Pancreas (tissue), 10 donors: ENCODE measurements at regions not wholly inside any gene's neighbourhood (a gene's known extent, or its start where the extent isn't known, plus 50 kb on each side); places are given as distances from the start of the nearest gene placed in this dataset.

Source experiments
- ATAC-seq, 4 donors: fragments of 200-7000 bp; cut with Tn5 transposase; one replicate each; pipeline versions ENCODE4 v1.8.0 to v1.9.1; 2020; ENCODE audit warnings: mild to moderate bottlenecking in 4 of 4, moderate library complexity in 4 of 4
- DNase-seq, 6 donors: peaks; one replicate each; pipeline ENCODE4 v3.0.0-alpha.2; 2020
- FAIRE-seq: peaks from 2 replicates; lab custom pipeline; 2012; peaks lifted over from hg19 to GRCh38; lab: Jason Lieb, UNC
- H3K27ac ChIP-seq, 4 donors: fragments of 200-600 bp; sonication (generic); 1 replicate in 3 of 4; 2 replicates in 1 of 4; pipeline versions ENCODE4 v1.5.0 to v1.8.0; 2020
- H3K27me3 ChIP-seq, 4 donors: fragments of 200-600 bp; one replicate each; pipeline ENCODE4 v1.8.0; 2021
- H3K36me3 ChIP-seq, 3 donors: fragments of 200-600 bp; sonication (generic) in 1 of 3; one replicate each; pipeline versions ENCODE4 v1.5.0 to v1.8.0; 2020 to 2021
- H3K4me1 ChIP-seq, 3 donors: fragments of 200-600 bp; one replicate each; pipeline ENCODE4 v1.8.0; 2021
- H3K4me3 ChIP-seq, 4 donors: fragments of 200-600 bp; sonication (generic) in 2 of 4; one replicate each; pipeline versions ENCODE4 v1.5.0 to v1.8.0; 2020 to 2021
- H3K9me3 ChIP-seq, 4 donors: fragments of 200-600 bp; one replicate each; pipeline ENCODE4 v1.8.0; 2021
- WGBS, 2 donors: extraction: QIAGEN DNeasy Blood & Tissue Kit; methylation state at CpG; one replicate each; pipeline ENCODE4 v1.1.7; 2013; 5-methylcytosine and 5-hydroxymethylcytosine counted together
- intact Hi-C, 3 donors: fragments of 100-400 bp; cut with DNase I; formaldehyde crosslinking; loops; one replicate each; pipeline versions ENCODE4 v1.11.1 to v1.14.2; 2022
- TF ChIP-seq, protein P1 (sequence below), 4 donors: fragments of 200-600 bp; sonication (generic) in 3 of 4; IDR thresholded peaks; one replicate each; pipeline versions ENCODE4 v1.5.0 to v1.8.0; 2021; ENCODE audit warnings: antibody characterized with exemption in 4 of 4
- donor health status: healthy with polysubstance abuse.
- donor health status: DM: no; HTN: no; CAD: no; lungs with moderate emphysema.
- donor health status: DM: no; HTN: no; CAD: no.
- donor health status: control.
- donor health status: control.
- donor health status: Bipolar disorder and iron deficiency.
- donor health status: DM: yes; HTN: yes; CAD: no.
- donor health status: DM: no; HTN: no; CAD: no.
- donor health status: DM: no; HTN: no; CAD: no.
- donor health status: DM: yes; HTN: yes; CAD: no.

DNA sequence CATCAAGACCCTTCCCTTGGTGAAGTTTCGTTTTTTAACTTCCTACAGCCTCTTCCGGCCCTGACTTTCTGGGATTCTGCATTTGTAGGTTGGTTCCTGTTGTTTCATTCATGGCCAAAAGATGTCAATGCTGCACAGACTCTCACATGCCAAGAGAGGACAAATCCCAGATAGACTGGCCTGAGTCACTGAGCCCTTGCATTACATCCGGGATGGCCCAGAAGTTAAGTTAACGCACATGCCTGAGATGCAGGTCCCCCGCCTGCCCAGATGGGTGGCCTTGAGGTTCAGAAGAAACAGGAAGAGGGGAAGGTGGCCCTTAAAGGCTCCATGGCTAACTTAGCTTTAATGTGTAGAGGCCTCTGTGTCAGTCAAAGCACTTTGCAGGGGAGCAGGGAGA, 51.6 kb upstream of the SRGAP3 start:
- Histone ChIP-seq H3K4me3 (no peak overlapping the region), H3K4me1 (no peaks in the 10 kb centered on the region), H3K9me3 (no peaks in the 10 kb centered on the region), H3K36me3 (no peaks in the 10 kb centered on the region), H3K27ac (no peak overlapping the region), H3K27me3 (no peaks in the 10 kb centered on the region)
- WGBS, 2 donors, result 82 to 84% methylated on average over 5 of the region's 5 CpGs
- no peak for FAIRE-seq
- TF ChIP-seq, protein P1, sequence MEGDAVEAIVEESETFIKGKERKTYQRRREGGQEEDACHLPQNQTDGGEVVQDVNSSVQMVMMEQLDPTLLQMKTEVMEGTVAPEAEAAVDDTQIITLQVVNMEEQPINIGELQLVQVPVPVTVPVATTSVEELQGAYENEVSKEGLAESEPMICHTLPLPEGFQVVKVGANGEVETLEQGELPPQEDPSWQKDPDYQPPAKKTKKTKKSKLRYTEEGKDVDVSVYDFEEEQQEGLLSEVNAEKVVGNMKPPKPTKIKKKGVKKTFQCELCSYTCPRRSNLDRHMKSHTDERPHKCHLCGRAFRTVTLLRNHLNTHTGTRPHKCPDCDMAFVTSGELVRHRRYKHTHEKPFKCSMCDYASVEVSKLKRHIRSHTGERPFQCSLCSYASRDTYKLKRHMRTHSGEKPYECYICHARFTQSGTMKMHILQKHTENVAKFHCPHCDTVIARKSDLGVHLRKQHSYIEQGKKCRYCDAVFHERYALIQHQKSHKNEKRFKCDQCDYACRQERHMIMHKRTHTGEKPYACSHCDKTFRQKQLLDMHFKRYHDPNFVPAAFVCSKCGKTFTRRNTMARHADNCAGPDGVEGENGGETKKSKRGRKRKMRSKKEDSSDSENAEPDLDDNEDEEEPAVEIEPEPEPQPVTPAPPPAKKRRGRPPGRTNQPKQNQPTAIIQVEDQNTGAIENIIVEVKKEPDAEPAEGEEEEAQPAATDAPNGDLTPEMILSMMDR (IDR thresholded peaks at IDR 0.05), result no peak
- intact Hi-C loops, result loop anchor here in 2 of 3 donors (5.0 kb wide), 3 partner anchors 314 to 334 kb away; no protein-coding TSS in a partner anchor
- no peak for ATAC-seq
- no peak for DNase-seq

DNA sequence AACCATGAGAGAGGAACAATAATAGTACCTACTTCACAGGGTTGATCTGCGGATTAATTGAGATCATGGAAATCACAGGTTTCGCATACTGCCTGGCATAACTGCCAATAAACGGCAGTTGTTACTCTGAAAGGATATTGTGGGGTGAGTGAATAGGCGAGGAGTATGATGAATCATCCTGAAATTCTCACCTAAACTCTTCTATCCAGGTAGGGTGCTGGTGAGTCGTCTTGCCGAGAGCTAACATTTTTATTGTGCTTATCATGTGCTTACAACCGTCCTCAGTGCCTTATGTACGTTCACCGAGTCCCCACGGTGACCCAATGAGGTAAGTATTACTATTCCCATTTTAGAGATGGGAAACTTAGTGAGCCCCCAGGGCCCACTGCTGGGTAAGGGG, 52.4 kb upstream of the SRGAP3 start:
- no peak overlapping the region for H3K4me3 ChIP-seq
- ATAC-seq (no peak), FAIRE-seq (no peak), DNase-seq (no peak)
- 70 to 77% methylated on average over 10 of the region's 10 CpGs for WGBS, 2 donors
- H3K27ac ChIP-seq, result no peak overlapping the region
- H3K27me3 ChIP-seq, result no peaks in the 10 kb centered on the region
- no peaks in the 10 kb centered on the region for H3K4me1 ChIP-seq
- TF ChIP-seq, protein P1 (IDR thresholded peaks at IDR 0.05), result no peak
- H3K36me3 ChIP-seq, result no peaks in the 10 kb centered on the region
- intact Hi-C loops, result loop anchor here in 2 of 3 donors (5.0 kb wide), 3 partner anchors 314 to 334 kb away; no protein-coding TSS in a partner anchor
- no peaks in the 10 kb centered on the region for H3K9me3 ChIP-seq

DNA sequence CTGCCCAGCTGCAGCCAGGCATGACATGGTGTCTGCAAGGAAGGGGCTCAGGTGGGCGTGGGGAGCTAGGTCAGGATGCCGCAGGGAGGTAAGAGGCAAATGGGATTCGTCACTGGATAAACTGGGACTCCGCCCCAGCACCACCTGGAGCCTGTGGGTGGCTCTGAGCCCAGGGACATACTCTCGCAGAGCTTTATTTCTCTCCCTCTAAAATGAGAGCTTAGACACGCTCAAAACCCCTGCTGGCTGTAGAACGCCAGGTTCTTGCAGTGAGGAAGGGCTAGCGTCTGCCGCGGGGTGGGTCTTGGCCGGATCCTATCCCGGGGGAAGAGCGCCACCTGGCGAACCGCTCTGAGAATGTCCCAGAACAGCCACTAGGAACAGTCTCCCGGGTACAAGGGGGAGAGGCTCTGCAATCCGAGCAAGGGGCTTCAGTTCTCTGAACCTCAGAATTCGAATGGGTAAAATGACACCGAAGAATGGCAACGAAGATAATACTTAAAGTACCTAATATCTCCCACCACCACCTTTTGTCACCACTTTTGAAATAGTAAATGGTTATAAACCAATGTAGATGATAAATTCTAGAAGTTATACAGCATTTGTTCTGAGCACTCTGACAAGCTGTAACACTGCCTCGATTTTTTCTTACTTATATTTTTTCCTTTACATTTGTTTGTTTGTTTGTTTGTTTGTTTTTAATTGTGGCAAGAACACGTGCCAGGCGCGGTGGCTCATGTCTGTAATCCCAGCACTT, 53.2 kb upstream of the SRGAP3 start:
- intact Hi-C loops, result loop anchor here in 2 of 3 donors (5.0 kb wide), 3 partner anchors 315 to 335 kb away; no protein-coding TSS in a partner anchor

DNA sequence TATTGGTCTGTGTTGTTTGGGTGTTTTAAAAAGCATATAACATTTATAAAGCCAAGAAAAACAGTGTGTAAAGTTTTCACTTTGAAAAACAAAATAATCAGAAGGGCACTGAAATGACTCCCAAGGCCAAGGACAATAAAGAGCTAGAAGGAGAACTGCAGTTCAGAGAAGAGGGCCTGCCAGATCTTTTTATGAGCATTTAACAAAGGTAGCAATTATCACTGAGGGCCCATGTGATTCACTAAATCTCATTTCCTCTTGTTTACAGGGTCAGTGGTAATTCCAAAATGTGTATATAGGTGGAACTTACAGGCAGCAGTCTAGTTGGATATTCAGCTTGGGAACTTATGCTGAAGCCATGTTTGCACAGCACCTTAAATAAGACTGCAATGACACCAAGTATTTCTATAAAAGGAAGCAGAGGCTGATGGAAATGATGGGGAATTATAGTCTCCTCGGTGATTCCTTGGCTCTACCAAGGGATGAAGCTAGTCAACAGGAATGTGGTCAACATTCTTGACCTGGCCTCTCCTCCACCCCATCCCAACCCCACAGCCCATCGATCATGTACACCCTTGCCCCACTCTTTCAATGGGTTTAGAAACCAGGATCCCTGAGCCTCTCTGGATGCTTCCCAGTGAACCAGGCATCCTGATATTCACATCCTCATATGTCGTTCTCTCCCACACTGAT, 54.4 kb upstream of the THUMPD3 start:
- no peaks in the 10 kb centered on the region for H3K36me3 ChIP-seq
- H3K9me3 ChIP-seq, result no peaks in the 10 kb centered on the region
- no peaks in the 10 kb centered on the region for H3K4me1 ChIP-seq
- no peak overlapping the region for H3K27ac ChIP-seq
- 80 to 84% methylated on average over 3 of the region's 3 CpGs for WGBS, 2 donors
- FAIRE-seq (no peak), ATAC-seq (no peak), DNase-seq (no peak)
- TF ChIP-seq, protein P1 (IDR thresholded peaks at IDR 0.05), result no peak
- H3K27me3 ChIP-seq, result no peaks in the 10 kb centered on the region
- intact Hi-C loops, result no loop called here
- no peak overlapping the region for H3K4me3 ChIP-seq

More for the DNA sequence above, 53.2 kb upstream of the SRGAP3 start:
- TF ChIP-seq, protein P1 (IDR thresholded peaks at IDR 0.05), result peak; percentile 80 to 84 (median 84)
- peak; percentile 58 to 92 (median 76) for DNase-seq
- H3K36me3 ChIP-seq, result no peaks in the 10 kb centered on the region
- ATAC-seq, result peak; percentile 94 to 100 (median 98)
- H3K27me3 ChIP-seq, result no peaks in the 10 kb centered on the region
- WGBS, 2 donors, result 15 to 16% methylated on average over 24 of the region's 24 CpGs
- no peaks in the 10 kb centered on the region for H3K9me3 ChIP-seq
- no peak overlapping the region for H3K27ac ChIP-seq
- no peak for FAIRE-seq
- no peak overlapping the region for H3K4me3 ChIP-seq
- no peaks in the 10 kb centered on the region for H3K4me1 ChIP-seq
